ENCODE measurements at regions not wholly inside any gene's neighbourhood (a gene's known extent, or its start where the extent isn't known, plus 50 kb on each side); places are given as distances from the start of the nearest gene placed in this dataset.

GRCh38 chr17:55645361-55645760 lies 77.3 kb downstream of the TMEM100 start:
- TF ChIP-seq TAF1 (IDR thresholded peaks at IDR 0.05; ENCODE audit: low read depth) (no peak), NFIC (IDR thresholded peaks at IDR 0.05) (no peak), RAD21 (IDR thresholded peaks at IDR 0.05; ENCODE audit: low read depth) (no peak), ZBTB7A (IDR thresholded peaks at IDR 0.05; ENCODE audit: low read depth) (no peak), EP300 (IDR thresholded peaks at IDR 0.05; ENCODE audit: borderline replicate concordance) (no peak)
- TF ChIP-seq, protein P1, sequence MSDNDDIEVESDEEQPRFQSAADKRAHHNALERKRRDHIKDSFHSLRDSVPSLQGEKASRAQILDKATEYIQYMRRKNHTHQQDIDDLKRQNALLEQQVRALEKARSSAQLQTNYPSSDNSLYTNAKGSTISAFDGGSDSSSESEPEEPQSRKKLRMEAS (IDR thresholded peaks at IDR 0.05), result no peak
- TF ChIP-seq, protein P2, sequence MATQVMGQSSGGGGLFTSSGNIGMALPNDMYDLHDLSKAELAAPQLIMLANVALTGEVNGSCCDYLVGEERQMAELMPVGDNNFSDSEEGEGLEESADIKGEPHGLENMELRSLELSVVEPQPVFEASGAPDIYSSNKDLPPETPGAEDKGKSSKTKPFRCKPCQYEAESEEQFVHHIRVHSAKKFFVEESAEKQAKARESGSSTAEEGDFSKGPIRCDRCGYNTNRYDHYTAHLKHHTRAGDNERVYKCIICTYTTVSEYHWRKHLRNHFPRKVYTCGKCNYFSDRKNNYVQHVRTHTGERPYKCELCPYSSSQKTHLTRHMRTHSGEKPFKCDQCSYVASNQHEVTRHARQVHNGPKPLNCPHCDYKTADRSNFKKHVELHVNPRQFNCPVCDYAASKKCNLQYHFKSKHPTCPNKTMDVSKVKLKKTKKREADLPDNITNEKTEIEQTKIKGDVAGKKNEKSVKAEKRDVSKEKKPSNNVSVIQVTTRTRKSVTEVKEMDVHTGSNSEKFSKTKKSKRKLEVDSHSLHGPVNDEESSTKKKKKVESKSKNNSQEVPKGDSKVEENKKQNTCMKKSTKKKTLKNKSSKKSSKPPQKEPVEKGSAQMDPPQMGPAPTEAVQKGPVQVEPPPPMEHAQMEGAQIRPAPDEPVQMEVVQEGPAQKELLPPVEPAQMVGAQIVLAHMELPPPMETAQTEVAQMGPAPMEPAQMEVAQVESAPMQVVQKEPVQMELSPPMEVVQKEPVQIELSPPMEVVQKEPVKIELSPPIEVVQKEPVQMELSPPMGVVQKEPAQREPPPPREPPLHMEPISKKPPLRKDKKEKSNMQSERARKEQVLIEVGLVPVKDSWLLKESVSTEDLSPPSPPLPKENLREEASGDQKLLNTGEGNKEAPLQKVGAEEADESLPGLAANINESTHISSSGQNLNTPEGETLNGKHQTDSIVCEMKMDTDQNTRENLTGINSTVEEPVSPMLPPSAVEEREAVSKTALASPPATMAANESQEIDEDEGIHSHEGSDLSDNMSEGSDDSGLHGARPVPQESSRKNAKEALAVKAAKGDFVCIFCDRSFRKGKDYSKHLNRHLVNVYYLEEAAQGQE (IDR thresholded peaks at IDR 0.05; ENCODE audit: low read depth), result no peak

Measured in Ishikawa (cell line).